ENCODE measurements at regions not wholly inside any gene's neighbourhood (a gene's known extent, or its start where the extent isn't known, plus 50 kb on each side); places are given as distances from the start of the nearest gene placed in this dataset.

- DNase-seq (ENCODE audit: low spot score) = no peak
Observed at GRCh38 chr1:82197606-82198005, 396.9 kb downstream of the ADGRL2 start.

- DNase-seq (ENCODE audit: low spot score) = no peak
Observed at GRCh38 chr1:82195245-82195644, 394.5 kb downstream of the ADGRL2 start.

GRCh38 chr1:82185084-82185483 is 384.4 kb downstream of the ADGRL2 start:
- no peak for DNase-seq (ENCODE audit: low spot score)

GRCh38 chr1:82181846-82182245 is 381.1 kb downstream of the ADGRL2 start:
- DNase-seq (ENCODE audit: low spot score) = no peak

DNA sequence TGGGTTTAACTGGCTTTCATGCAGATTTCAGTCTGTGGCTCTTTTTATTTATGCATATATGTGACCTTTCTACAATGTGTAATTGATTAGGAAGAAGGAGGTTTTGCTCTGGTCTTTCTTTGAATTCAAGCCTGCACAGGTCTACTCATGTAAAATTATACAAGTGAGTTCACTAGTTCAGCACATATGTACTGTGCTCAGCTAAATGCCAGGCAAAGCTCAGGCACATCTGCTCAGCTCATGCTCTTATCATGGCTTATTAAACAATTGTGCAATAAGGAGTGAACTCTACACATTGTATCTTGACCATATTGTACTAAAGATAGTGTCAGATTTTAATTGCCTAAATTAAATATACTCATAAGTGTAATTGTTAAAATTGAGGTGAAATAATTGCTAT is 378.4 kb downstream of the ADGRL2 start:
- DNase-seq (ENCODE audit: low spot score) = no peak

- DNase-seq (ENCODE audit: low spot score) = no peak
Observed at GRCh38 chr1:82177192-82177591, 376.5 kb downstream of the ADGRL2 start.

DNA sequence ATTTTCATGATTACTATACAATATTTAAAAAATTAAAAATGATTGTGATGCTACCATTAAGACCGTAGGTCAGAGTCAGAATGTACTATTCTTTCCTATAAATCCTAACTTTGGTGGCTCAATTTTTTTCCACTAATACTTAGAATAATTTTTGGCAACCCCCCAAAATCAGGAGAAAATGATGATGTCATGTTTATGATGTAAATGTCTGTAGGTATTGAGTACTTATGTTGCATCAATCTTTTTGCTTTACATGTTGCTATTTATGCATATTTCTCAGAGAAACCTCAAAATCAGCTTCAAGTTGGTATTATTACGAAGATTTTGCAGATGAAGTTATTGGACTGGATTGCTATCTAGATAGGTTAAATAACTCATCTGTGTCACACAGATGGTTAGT is 371.2 kb downstream of the ADGRL2 start:
- DNase-seq (ENCODE audit: low spot score) = no peak

DNA sequence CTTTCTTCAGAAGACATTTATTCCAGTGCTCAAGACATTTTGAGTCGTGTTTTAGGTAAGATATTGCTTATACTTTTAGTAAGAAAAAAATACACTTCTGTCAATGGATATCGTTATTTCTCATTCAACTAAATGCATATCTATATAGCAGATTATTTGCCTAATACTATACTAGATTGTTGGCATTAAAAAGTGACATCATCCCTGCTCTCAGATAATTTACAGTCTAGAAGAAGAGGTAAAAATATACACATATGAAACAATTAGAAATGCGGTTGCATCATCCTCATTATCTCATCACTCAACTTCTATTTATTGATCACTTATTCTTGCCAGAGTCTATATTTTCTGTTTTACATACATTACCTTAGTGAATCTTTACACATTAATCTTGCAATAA is 367.7 kb downstream of the ADGRL2 start:
- no peak for DNase-seq (ENCODE audit: low spot score)

GRCh38 chr1:82165304-82165703 is 364.6 kb downstream of the ADGRL2 start:
- no peak for DNase-seq (ENCODE audit: low spot score)

- DNase-seq (ENCODE audit: low spot score) = no peak
Observed at GRCh38 chr1:82162486-82163420, 362.0 kb downstream of the ADGRL2 start.

GRCh38 chr1:82161700-82162141 is 361.0 kb downstream of the ADGRL2 start:
- no peak for DNase-seq (ENCODE audit: low spot score)

- DNase-seq (ENCODE audit: low spot score) = no peak
Observed at GRCh38 chr1:82160903-82161302, 360.2 kb downstream of the ADGRL2 start.

DNA sequence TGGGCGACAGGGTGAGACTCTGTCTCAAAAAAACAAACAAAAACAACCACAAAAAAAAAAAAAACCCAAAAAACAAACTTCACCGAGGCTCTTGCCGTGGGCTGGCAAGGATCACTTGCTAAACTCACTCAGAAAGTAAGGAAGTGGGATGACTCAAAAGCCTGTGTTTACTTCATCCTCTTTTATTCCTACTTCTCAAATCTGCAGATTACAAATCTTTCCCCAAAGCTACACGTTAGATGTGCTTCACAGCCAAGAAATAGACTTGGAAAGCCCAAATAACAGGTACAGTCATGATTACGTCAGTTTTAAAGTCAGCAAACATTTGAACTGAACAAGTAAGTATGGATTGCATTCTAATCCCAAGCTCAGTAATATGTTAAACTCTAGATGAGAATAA is 359.3 kb downstream of the ADGRL2 start:
- DNase-seq (ENCODE audit: low spot score) = no peak

- no peak for DNase-seq (ENCODE audit: low spot score)
Observed at GRCh38 chr1:82158981-82159380, 358.2 kb downstream of the ADGRL2 start.

DNA sequence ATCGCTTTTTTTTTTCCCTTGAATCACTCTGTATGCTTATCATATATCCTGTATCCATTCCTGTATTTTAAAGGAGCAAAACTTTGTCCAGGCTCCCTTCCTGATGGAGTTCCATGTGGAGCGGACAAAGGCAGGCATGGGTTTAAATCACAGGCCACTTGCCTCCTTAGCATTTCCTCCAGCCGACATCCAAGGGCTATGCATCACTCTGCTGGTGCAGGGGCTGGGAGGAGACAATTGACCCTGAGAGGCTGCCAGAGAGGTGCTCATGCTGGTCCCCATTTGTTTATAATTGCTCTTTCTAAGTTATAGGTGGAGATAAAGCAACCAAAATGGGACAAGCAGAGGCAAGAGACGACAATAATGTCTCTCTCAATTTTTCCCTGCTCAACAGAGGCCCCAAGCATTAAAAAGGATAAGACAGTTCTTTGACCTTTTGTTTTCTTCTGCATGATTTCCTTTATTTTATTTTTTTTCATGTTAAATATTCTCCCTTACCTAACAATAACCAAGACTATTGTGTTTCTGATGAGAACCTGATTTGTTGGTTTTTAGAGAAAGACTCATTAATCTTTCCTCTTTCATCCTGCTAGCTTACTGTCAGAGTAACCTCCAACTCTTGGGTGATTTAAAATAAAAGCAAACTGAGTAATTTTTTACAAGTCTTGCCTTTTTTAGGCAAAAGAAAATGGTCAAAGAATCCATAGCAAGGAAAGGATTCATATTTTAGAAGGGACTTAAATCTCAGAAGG is 353.7 kb downstream of the ADGRL2 start:
- DNase-seq (ENCODE audit: low spot score) = no peak

DNA sequence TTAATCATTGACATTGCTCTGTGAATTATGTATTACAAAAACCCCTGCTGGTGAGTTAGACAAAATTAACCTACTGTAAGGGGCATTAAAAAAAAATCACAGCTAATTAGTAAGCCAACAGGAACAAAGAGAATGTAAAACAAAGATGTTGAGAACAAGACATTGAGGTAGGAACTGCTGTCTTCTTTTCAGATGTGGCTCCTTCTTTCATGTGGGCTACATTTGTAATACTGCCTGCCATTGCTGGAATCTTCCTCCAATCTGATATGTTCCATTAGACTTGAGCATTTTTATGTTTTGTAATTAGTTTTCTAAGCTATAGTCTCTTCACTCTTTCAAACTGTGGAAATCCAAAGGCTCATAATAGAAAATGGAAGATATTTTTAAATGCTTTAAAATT is 353.0 kb downstream of the ADGRL2 start:
- DNase-seq (ENCODE audit: low spot score) = no peak

GRCh38 chr1:82153272-82153629 is 352.5 kb downstream of the ADGRL2 start:
- DNase-seq (ENCODE audit: low spot score) = no peak

DNA sequence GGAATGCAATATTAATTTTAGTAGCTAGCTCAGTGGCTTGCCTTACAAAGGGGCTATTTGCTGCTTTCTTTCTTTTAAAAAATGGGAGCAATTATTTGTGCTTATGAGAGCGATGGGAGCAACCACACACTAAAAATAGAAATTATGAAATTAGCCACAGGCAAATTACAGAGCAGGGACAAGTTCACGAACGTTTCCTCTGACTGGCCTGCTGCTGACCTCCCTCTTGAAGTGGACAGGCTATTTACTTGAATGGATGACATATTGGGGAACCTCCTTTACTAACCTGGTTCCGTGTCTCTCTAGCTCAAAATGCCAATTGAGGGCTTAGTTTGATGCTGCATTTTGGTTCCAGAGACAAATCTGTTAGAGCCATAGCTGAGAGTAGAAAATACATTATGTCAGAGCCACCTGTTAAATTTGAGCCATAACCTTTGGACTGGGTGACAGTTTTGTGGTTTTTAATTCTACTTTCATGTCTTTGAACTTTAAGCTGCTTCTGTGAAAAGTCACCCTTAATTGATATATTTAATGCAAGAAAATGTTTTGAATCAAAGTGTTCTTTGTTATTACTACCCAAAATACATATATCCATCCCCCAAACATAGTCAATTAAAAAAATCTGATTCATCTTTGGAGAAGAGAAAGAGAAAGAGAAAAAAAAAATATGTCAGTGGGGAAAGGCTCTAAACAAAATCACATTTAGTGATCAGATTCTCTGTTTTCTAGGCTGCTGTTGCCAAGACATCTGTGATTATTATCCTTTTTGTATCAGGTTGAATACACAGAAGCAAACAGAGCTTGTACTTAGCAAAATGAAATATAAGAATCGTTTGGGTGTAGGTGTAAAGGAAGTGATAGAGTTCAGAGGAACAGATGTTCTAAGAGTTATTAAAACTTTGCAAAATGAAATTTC is 351.9 kb downstream of the ADGRL2 start:
- DNase-seq (ENCODE audit: low spot score) = no peak

DNA sequence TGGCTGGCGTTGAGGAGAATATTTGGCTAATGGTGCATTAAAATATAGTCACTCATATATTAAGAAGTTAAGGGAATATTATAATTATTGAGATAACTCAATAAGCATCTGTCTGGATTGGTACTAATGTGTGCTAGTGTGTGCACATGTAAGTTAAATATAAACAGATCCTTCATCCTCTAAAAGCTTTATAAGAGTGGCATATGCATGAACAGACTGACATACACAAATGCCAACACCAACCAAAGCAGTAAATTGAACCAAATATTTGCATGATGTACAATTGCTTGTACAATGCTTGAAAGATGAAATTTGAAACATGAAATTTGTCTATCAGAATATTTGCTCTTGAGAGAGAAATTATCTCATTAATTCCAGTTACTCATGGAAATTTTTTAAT is 344.9 kb downstream of the ADGRL2 start:
- DNase-seq (ENCODE audit: low spot score) = no peak

- DNase-seq (ENCODE audit: low spot score) = no peak
Observed at GRCh38 chr1:82143108-82143833, 342.5 kb downstream of the ADGRL2 start.

DNA sequence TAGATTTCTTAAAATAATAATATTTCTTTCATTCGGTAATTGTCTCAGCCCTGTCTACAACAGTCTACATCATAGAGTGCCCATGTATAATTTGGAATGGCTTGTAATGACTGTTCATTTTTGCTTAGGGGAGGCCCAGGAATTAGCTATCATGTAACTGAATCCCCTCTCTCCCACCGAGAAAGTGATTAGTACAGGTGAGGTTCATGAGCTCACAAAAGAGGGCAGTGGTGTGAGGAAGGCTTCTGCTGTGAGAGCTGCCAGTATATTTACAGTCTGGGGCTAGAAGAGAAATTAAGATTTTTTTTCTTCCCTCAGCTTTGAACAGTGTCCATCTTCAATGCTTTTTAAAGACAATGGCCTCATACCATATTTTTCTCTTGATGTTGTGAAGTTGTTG is 340.7 kb downstream of the ADGRL2 start:
- no peak for DNase-seq (ENCODE audit: low spot score)

Data from putamen (tissue), 1 donor.